GM13977 (cell line): ENCODE measurements at regions not wholly inside any gene's neighbourhood (a gene's known extent, or its start where the extent isn't known, plus 50 kb on each side); places are given as distances from the start of the nearest gene placed in this dataset.
"Not testable (repeated sequence)": the region's sequence is repeated elsewhere in the genome, so short reads cannot be mapped to it uniquely, and the experiment has no call there.

Source experiments
- DNase-seq: peaks from one replicate; pipeline ENCODE4 v3.0.0; 2012; ENCODE audit warnings: low spot score
- in situ Hi-C: fragments of 300-500 bp; cut with MboI; formaldehyde crosslinking; loops from one replicate; pipeline ENCODE4 v1.12.0; 2022; ENCODE audit warnings: low sequenced_read_pairs, low pct_unique_long_range_greater_than_20kb, mixed read lengths, inconsistent platforms; ENCODE audit not compliant: unreplicated experiment
- TF ChIP-seq, protein P1 (sequence below): IDR thresholded peaks from 2 replicates; pipeline ENCODE4 v1.5.1; 2012; ENCODE audit warnings: mild to moderate bottlenecking, control low read depth; ENCODE audit not compliant: insufficient read depth; ENCODE audit errors: extremely low read depth, missing control alignments

DNA sequence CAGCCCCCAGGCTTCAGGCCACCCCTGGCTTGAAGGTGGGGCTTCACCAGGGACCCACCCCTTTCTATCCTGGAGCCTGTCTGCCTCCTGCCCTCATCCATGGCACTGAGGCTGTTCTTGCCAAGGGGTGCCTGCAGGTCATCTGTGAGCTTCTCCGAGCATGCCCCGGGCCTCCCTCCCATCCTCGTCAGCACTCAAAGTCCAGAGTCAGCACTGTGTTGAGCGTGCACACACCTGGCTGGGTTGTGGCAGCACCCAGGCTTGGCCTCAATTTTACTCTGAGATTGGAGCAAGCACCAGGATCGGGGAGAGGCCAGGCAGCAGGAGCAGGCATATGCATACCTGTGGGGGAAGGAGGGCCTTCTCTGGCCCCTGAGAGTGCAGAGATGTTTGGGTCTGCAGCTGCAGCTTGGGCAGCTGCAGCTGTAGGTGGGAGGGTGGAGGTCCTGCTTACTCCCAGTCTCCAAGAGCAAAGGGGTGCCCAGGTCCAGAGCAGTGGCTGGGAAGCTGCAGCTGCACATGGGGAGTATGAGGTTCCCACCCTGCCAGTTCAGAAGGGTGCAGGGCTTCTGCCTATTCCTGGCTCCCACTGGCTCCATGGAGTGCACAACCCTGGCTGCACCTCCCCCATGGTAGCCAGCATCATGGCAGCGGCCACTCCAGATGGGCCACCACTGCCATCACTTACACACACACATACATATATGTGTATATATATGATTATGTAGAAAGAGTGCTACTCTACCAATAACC lies 488.7 kb downstream of the JRKL start:
- no peak for DNase-seq
- in situ Hi-C loops = no loop called here
- TF ChIP-seq, protein P1, sequence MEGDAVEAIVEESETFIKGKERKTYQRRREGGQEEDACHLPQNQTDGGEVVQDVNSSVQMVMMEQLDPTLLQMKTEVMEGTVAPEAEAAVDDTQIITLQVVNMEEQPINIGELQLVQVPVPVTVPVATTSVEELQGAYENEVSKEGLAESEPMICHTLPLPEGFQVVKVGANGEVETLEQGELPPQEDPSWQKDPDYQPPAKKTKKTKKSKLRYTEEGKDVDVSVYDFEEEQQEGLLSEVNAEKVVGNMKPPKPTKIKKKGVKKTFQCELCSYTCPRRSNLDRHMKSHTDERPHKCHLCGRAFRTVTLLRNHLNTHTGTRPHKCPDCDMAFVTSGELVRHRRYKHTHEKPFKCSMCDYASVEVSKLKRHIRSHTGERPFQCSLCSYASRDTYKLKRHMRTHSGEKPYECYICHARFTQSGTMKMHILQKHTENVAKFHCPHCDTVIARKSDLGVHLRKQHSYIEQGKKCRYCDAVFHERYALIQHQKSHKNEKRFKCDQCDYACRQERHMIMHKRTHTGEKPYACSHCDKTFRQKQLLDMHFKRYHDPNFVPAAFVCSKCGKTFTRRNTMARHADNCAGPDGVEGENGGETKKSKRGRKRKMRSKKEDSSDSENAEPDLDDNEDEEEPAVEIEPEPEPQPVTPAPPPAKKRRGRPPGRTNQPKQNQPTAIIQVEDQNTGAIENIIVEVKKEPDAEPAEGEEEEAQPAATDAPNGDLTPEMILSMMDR = no peak

DNA sequence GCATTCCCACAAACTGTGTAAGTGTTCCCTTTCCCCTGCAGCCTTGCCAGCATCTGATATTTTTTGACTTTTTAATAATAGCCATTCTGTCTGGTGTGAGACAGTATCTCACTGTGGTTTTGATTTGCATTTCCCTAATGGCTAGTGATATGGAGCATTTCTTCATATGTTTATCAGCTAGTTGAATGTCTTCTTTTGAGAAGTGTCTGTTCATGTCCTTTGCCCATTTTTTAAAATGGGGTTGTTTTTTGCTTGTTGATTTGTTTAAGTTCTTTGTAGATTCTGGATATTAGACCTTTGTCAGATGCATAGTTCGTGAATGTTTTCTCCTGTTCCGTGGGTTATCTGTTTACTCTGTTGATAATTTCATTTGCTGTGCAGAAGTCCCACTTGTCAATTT lies 492.8 kb downstream of the JRKL start:
- in situ Hi-C loops = not testable (repeated sequence)

DNA sequence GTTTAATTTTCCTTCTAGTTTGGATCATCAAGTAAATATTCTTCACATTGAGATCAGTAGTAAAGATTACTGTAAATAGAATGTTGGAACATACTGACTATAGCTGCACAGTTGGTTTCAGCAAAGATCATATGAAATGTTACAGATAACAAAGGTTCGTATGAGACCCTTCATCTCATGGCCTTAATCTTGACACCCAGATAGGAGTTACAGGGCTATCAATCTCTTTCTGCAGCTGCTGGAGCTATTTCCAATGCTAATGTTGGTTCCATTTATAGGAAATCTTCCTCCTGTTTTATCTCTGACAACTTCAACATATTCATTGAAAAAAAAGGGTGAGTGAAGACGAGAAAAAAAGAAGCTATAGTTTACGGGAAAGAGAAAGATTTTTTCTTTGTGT lies 495.6 kb downstream of the JRKL start:
- TF ChIP-seq, protein P1 = no peak
- DNase-seq = no peak
- in situ Hi-C loops = no loop called here

More for the DNA sequence above, 492.8 kb downstream of the JRKL start:
- DNase-seq = not testable (repeated sequence)

DNA sequence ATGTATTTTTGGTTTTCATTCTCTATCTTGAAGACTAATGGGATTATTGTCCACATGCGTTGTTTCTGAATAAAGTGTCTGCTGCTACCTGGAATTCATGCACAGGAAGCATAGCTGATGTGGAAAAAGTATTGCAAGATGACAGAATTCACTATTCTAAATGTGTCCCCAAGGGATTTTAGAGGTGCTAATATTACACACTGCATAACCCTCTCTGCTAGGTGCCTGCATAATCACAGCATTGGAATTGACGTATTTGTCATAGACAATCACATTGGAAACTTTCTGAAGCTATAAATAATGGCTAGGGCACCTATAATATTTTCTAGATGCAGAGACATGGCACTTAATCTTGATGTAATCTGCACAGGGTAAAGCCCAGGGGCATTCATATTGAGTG lies 496.1 kb downstream of the JRKL start:
- DNase-seq = no peak
- in situ Hi-C loops = no loop called here
- TF ChIP-seq, protein P1 = no peak

DNA sequence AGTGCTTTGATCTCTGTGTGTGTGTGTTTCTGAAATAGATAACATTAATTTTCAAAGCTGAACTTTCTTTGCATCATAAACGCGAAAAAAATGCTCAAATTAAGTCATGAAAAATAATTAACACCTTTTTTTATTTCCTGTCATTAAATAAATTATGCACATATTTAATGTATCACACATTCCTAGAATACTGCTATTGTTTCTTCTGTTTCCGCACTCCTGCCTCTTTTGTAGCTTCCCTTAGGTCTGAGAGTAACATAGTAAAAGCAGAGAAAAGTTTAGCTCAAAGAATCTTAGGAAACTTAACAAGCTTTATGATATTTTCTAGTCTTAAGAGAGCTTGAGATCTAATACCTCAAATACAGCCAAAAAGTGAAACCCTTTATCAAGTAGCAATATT lies 504.2 kb downstream of the JRKL start:
- no peak for DNase-seq
- in situ Hi-C loops = no loop called here
- TF ChIP-seq, protein P1 = no peak

DNA sequence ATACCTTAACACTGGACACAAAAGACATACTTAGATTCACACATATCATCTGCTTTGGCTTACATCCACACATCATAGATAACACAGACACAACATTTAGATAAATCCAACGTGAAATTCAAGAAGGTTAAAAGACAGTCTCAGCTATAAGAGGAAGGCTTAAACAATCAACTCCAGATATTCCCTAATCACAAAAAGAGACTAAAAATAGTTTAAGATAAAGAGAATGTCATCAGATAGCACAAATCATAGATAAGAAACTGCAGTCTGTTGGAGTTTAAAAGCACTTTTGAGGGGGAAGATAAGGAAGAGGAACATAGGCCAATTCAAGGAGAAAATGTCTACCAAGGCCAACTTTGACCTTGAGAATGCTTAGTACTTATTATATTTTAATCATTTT lies 504.8 kb downstream of the JRKL start:
- in situ Hi-C loops = no loop called here
- TF ChIP-seq, protein P1 = no peak
- DNase-seq = no peak

DNA sequence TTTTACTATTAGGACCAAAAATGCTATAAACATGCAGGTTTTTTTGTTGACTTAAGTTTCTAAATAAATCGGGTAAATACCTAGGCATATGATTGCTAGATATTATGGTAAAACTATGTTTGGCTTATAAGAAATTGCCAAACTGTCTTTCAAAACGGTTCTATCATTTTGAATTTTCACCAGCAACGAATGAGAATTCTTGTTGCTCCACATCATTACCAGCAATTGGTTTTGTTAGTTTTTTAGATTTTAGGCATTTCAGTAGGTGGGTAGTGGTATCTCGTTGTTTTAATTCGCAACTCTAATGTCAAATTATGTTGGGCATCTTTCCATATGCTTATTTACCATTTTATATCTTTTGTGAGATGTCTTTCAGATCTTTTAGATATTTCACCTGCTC lies 510.2 kb downstream of the JRKL start:
- in situ Hi-C loops = no loop called here
- DNase-seq = no peak
- TF ChIP-seq, protein P1 = no peak
